ENCODE measurements at regions not wholly inside any gene's neighbourhood (a gene's known extent, or its start where the extent isn't known, plus 50 kb on each side); places are given as distances from the start of the nearest gene placed in this dataset.
"Not testable (repeated sequence)": the region's sequence is repeated elsewhere in the genome, so short reads cannot be mapped to it uniquely, and the experiment has no call there.

DNA sequence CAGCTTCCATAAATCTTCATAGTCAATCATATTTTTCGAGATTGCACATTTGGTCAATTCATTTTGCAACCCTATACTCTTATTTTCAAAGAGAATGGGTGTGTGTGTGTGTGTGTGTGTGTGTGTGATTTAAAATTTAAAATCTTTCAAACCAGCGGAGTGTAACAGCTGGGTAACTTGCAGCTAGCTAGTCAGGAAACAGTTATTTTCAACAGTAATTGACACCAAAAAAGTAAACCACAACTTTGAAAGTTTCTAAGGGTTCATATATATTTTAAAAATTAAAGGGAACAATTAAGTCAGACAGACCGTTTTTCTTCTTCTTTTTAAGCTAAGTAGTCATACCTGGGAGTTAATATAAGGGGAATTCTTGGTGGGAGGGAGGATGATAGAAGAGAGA lies 57.0 kb downstream of the PRR18 start:
- Histone ChIP-seq H3K27me3 (ENCODE audit: insufficient read depth, low read length, poor library complexity, severe bottlenecking) (no peaks in the 10 kb centered on the region), H3K79me2 (ENCODE audit: insufficient read depth, low read length) (no peaks in the 10 kb centered on the region), H3K9me2 (replicated peaks; ENCODE audit: low read depth, low read length) (no peaks in the 10 kb centered on the region), H3K4me2 (ENCODE audit: low read depth, low read length, poor library complexity, severe bottlenecking) (peak overlapping the region; percentile 67), H3K9me3 (ENCODE audit: insufficient read depth, low read depth, low read length) (no peaks in the 10 kb centered on the region), H4K20me1 (ENCODE audit: insufficient read depth, low read length, poor library complexity, severe bottlenecking) (no peaks in the 10 kb centered on the region), H3K4me1 (ENCODE audit: insufficient read depth, low read length, poor library complexity, severe bottlenecking) (peaks cover 47% of the 10 kb centered on the region), H2AFZ (ENCODE audit: low read length) (peak overlapping the region; percentile 68; the same call in 1 of the 2 replicates), H3F3A (ENCODE audit: low read depth) (peaks cover 5% of the 10 kb centered on the region; the same call in 1 of the 2 replicates), H3K9ac (ENCODE audit: low read depth, low read length, poor library complexity, severe bottlenecking) (peak overlapping the region; percentile 69), H3K36me3 (ENCODE audit: insufficient read depth, low read length) (no peaks in the 10 kb centered on the region), H3K4me3 (ENCODE audit: low read length, poor library complexity, severe bottlenecking) (peak overlapping the region; percentile 44)
- no peak for TF ChIP-seq EZH2phosphoT487 (IDR thresholded peaks at IDR 0.05; ENCODE audit: borderline replicate concordance)
- TF ChIP-seq, protein P1, sequence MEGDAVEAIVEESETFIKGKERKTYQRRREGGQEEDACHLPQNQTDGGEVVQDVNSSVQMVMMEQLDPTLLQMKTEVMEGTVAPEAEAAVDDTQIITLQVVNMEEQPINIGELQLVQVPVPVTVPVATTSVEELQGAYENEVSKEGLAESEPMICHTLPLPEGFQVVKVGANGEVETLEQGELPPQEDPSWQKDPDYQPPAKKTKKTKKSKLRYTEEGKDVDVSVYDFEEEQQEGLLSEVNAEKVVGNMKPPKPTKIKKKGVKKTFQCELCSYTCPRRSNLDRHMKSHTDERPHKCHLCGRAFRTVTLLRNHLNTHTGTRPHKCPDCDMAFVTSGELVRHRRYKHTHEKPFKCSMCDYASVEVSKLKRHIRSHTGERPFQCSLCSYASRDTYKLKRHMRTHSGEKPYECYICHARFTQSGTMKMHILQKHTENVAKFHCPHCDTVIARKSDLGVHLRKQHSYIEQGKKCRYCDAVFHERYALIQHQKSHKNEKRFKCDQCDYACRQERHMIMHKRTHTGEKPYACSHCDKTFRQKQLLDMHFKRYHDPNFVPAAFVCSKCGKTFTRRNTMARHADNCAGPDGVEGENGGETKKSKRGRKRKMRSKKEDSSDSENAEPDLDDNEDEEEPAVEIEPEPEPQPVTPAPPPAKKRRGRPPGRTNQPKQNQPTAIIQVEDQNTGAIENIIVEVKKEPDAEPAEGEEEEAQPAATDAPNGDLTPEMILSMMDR (conservative IDR thresholded peaks at IDR 0.05; ENCODE audit: low read length): no peak

DNA sequence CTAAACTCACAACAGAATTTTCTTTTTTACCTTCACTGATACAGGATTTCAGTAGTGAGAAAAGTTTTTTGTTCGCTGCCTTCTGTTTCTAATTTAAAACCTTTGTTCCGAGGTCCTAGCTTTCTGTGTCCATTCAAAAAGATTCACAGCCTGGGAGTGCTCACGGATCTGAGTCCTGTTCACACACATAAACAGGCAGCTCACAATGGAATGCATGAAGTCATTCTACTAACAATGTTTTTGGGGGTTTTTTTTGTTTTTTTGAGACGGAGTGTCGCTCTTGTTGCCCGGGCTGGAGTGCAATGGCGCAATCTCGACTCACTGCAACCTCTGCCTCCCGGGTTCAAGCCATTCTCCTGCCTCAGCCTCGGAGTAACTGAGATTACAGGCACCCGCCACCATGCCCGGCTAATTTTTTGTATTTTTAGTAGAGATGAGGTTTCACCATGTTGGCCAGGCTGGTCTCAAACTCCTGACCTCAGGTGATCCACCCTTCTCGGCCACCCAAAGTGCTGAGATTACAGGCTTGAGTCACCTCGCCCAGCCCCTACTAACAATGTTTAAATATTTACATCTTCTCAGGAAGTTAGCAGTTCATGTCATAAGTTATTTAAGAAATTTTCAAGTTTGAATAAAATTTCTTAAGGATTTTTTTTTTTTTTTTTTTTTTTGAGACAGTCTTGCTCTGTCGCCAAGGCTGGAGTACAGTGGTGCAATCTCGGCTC lies 59.0 kb downstream of the PRR18 start:
- not testable (repeated sequence) for H3K27me3 ChIP-seq (ENCODE audit: insufficient read depth, low read length, poor library complexity, severe bottlenecking)

DNA sequence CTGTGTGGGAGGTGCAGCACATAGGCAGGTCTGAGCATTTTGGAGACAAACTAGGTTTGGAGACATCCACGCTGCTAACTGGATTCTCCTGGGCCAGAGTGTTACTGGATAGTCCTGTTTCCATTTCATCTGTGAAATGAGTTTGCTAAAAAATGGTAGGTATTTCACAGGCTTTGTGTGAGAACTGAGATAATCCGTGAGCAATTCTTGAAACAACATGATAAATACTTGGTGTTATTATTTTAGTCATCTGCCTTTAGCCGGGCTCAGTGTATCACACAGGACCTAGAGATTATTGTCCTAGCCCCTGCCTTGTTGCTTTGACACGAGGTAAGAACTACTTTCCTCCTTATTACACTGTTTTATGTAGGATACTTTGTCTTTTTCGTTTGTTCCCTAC lies 63.0 kb downstream of the PRR18 start:
- H3K27me3 ChIP-seq (ENCODE audit: insufficient read depth, low read length, poor library complexity, severe bottlenecking): no peaks in the 10 kb centered on the region
- peak overlapping the region; percentile 76 for H2AFZ ChIP-seq (ENCODE audit: low read length)
- H3K4me1 ChIP-seq (ENCODE audit: insufficient read depth, low read length, poor library complexity, severe bottlenecking): peaks cover 62% of the 10 kb centered on the region
- H3K79me2 ChIP-seq (ENCODE audit: insufficient read depth, low read length): no peaks in the 10 kb centered on the region
- no peaks in the 10 kb centered on the region for H4K20me1 ChIP-seq (ENCODE audit: insufficient read depth, low read length, poor library complexity, severe bottlenecking)
- H3F3A ChIP-seq (ENCODE audit: low read depth): peaks cover 5% of the 10 kb centered on the region; the same call in 1 of the 2 replicates
- H3K4me3 ChIP-seq (ENCODE audit: low read length, poor library complexity, severe bottlenecking): peak overlapping the region; percentile 70
- H3K9me2 ChIP-seq (replicated peaks; ENCODE audit: low read depth, low read length): no peaks in the 10 kb centered on the region
- TF ChIP-seq, protein P1 (conservative IDR thresholded peaks at IDR 0.05; ENCODE audit: low read length): no peak
- TF ChIP-seq EZH2phosphoT487 (IDR thresholded peaks at IDR 0.05; ENCODE audit: borderline replicate concordance): no peak
- H3K9me3 ChIP-seq (ENCODE audit: insufficient read depth, low read depth, low read length): no peaks in the 10 kb centered on the region
- peak overlapping the region; percentile 75 for H3K9ac ChIP-seq (ENCODE audit: low read depth, low read length, poor library complexity, severe bottlenecking)
- peak overlapping the region; percentile 82 for H3K4me2 ChIP-seq (ENCODE audit: low read depth, low read length, poor library complexity, severe bottlenecking)
- H3K36me3 ChIP-seq (ENCODE audit: insufficient read depth, low read length): no peaks in the 10 kb centered on the region

More for the DNA sequence above, 59.0 kb downstream of the PRR18 start:
- H3K9me3 ChIP-seq (ENCODE audit: insufficient read depth, low read depth, low read length); H3F3A ChIP-seq (ENCODE audit: low read depth); H4K20me1 ChIP-seq (ENCODE audit: insufficient read depth, low read length, poor library complexity, severe bottlenecking); H3K36me3 ChIP-seq (ENCODE audit: insufficient read depth, low read length); H2AFZ ChIP-seq (ENCODE audit: low read length); H3K4me3 ChIP-seq (ENCODE audit: low read length, poor library complexity, severe bottlenecking); H3K9me2 ChIP-seq (replicated peaks; ENCODE audit: low read depth, low read length); H3K79me2 ChIP-seq (ENCODE audit: insufficient read depth, low read length); H3K9ac ChIP-seq (ENCODE audit: low read depth, low read length, poor library complexity, severe bottlenecking); H3K4me2 ChIP-seq (ENCODE audit: low read depth, low read length, poor library complexity, severe bottlenecking): not testable (repeated sequence)
- peaks cover 46% of the 10 kb centered on the region for H3K4me1 ChIP-seq (ENCODE audit: insufficient read depth, low read length, poor library complexity, severe bottlenecking)
